ENCODE measurements at regions not wholly inside any gene's neighbourhood (a gene's known extent, or its start where the extent isn't known, plus 50 kb on each side); places are given as distances from the start of the nearest gene placed in this dataset.

DNA sequence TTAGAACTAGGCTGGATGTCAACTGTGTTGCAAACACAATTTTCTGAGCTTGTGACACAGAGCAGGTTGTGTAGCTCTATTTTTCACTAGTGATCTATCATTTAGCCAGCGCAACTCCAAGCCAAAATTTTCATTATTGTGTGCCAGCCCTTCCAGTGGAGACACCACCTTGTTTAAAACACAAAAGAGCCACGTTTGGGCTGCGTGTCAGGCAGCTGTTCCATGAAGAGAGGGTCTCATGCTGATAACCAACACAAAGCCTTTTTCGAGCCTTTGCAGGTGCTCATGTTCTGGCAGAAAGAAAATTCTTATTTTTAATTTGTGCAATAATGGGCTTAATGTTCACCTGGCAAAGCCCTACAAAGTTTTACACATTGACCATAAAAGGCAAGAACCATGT lies 237.6 kb upstream of the RGMB start:
- WGBS, 2 experiments (ENCODE audit: extremely low coverage in 2 of 2, insufficient read length in 1 of 2), result no CpG with 5 or more reads among the region's 4 CpGs
- no peak overlapping the region for H2BK120ac ChIP-seq (ENCODE audit: low read depth, low read length)
- no peaks in the 10 kb centered on the region for H3K9me1 ChIP-seq (ENCODE audit: insufficient read depth, low read length)
- H4K91ac ChIP-seq (ENCODE audit: insufficient read depth, low read depth, low read length), result no peak overlapping the region
- no peak overlapping the region for H3K4ac ChIP-seq (ENCODE audit: low read depth, low read length)
- no peak overlapping the region for H2AFZ ChIP-seq (replicated peaks; ENCODE audit: low read length, poor library complexity)
- no peak overlapping the region for H3K18ac ChIP-seq (ENCODE audit: low read depth, low read length)
- no peak overlapping the region for H3K4me3 ChIP-seq (ENCODE audit: insufficient read depth, low read depth, low read length)
- ATAC-seq (ENCODE audit: low read depth), result no peak
- in situ Hi-C loops (cut with MboI; ENCODE audit: low sequenced_read_pairs), result no loop called here
- H3K14ac ChIP-seq (replicated peaks; ENCODE audit: low read depth, low read length), result no peak overlapping the region
- TF ChIP-seq RFX5 (IDR thresholded peaks at IDR 0.05; ENCODE audit: low read depth, low read length), result no peak
- no peak for TF ChIP-seq MAFK (IDR thresholded peaks at IDR 0.05; ENCODE audit: low read depth, low read length)
- no peak for TF ChIP-seq FOS (IDR thresholded peaks at IDR 0.05; ENCODE audit: low read depth, low read length)
- no peak for TF ChIP-seq CHD1 (IDR thresholded peaks at IDR 0.05; ENCODE audit: low read depth, low read length)
- no peak for TF ChIP-seq SMC3 (IDR thresholded peaks at IDR 0.05; ENCODE audit: low read depth, low read length)
- TF ChIP-seq CEBPB (IDR thresholded peaks at IDR 0.05; ENCODE audit: low read depth, low read length), result no peak
- no peak for TF ChIP-seq POLR2A (IDR thresholded peaks at IDR 0.05; ENCODE audit: low read depth, low read length)
- no peak overlapping the region for H2BK5ac ChIP-seq (ENCODE audit: low read depth, low read length, poor library complexity, severe bottlenecking)
- no peak overlapping the region for H3K56ac ChIP-seq (ENCODE audit: extremely low read depth, insufficient read depth, low read length)
- no peak overlapping the region for H4K5ac ChIP-seq (ENCODE audit: low read depth, low read length)
- H3K36me3 ChIP-seq (ENCODE audit: control insufficient read depth, insufficient read depth, low read length), result no peaks in the 10 kb centered on the region
- no peaks in the 10 kb centered on the region for H3K27me3 ChIP-seq (ENCODE audit: control insufficient read depth, insufficient read depth, low read length)
- H4K20me1 ChIP-seq (ENCODE audit: insufficient read depth, low read length), result no peaks in the 10 kb centered on the region
- DNase-seq, result no peak
- no peaks in the 10 kb centered on the region for H3K9me3 ChIP-seq (ENCODE audit: control insufficient read depth, insufficient read depth, low read length)
- no peak overlapping the region for H2AK5ac ChIP-seq (ENCODE audit: low read depth, low read length)
- no peak overlapping the region for H3K4me2 ChIP-seq (ENCODE audit: low read depth, low read length)
- no peaks in the 10 kb centered on the region for H3K4me1 ChIP-seq (ENCODE audit: control insufficient read depth, insufficient read depth, low read length)
- CTCF ChIA-PET, result no interaction called here
- dilution Hi-C loops (cut with HindIII; ENCODE audit: low sequenced_read_pairs, unreplicated experiment), result no loop called here
- no peak overlapping the region for H2AK9ac ChIP-seq (replicated peaks; ENCODE audit: low read depth, low read length, poor library complexity)
- no peaks in the 10 kb centered on the region for H3K79me1 ChIP-seq (ENCODE audit: low read depth in 1 of 2, low read length in 2 of 2)
- no peak overlapping the region for H3K23ac ChIP-seq (ENCODE audit: low read depth, low read length)
- H2BK15ac ChIP-seq (ENCODE audit: low read depth, low read length), result no peak overlapping the region
- no peak overlapping the region for H3K27ac ChIP-seq (ENCODE audit: insufficient read depth, low read length)
- no peak overlapping the region for H2BK20ac ChIP-seq (ENCODE audit: low read depth, low read length)
- intact Hi-C loops (cut with micrococcal nuclease), result no loop called here
- no peak overlapping the region for H3K9ac ChIP-seq (ENCODE audit: low read depth, low read length)
- no peak overlapping the region for H4K8ac ChIP-seq (ENCODE audit: low read depth in 2 of 2, low read length in 2 of 2)
- BruUV-seq (replicated peaks), result no TSS peak
- POLR2A ChIA-PET (ENCODE audit: unreplicated experiment), result no interaction called here
